Frontal cortex (tissue), 3 donors: ENCODE measurements at regions not wholly inside any gene's neighbourhood (a gene's known extent, or its start where the extent isn't known, plus 50 kb on each side); places are given as distances from the start of the nearest gene placed in this dataset.

ENCODE experiments used
- DNase-seq, 2 donors: peaks; one replicate each; pipeline ENCODE4 v3.0.0; 2012; ENCODE audit warnings: low spot score in 2 of 2
- FAIRE-seq: peaks from 2 replicates; lab custom pipeline; 2012; peaks lifted over from hg19 to GRCh38; lab: Jason Lieb, UNC
- donor health status: control.
- donor health status: control.
- donor health status: control.

- FAIRE-seq, result no peak
- DNase-seq, result no peak
Measured at GRCh38 chr15:62824111-62825015, 218.2 kb upstream of the TPM1 start.

- DNase-seq, result no peak
- FAIRE-seq, result no peak
Measured at GRCh38 chr15:62825191-62825590, 217.4 kb upstream of the TPM1 start.

- no peak for FAIRE-seq
- DNase-seq, result no peak
Measured at GRCh38 chr15:62826561-62826960, 216.0 kb upstream of the TPM1 start.

- FAIRE-seq, result no peak
Measured at GRCh38 chr15:62828364-62828763, 214.2 kb upstream of the TPM1 start.

DNA sequence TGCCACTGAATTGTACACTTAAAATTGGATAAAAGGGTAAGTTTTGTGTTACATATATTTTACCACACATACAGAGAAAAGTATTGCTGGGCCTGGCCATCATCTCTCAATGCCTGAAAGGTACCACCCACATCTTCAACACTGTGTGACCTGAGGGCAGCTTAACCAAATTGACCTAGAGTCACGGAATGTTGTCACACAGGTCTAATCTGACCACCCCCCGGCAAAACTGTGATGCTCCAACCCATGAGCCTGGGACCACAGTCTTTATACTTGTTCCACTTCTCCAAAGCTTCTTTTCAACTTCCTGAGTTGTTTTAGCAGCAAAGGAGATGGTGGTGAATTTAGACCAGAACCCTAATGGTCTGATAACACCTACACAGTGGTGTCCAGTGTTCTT, 210.3 kb upstream of the TPM1 start:
- DNase-seq, result no peak
- no peak for FAIRE-seq

More at GRCh38 chr15:62828364-62828763, 214.2 kb upstream of the TPM1 start:
- DNase-seq, result no peak

DNA sequence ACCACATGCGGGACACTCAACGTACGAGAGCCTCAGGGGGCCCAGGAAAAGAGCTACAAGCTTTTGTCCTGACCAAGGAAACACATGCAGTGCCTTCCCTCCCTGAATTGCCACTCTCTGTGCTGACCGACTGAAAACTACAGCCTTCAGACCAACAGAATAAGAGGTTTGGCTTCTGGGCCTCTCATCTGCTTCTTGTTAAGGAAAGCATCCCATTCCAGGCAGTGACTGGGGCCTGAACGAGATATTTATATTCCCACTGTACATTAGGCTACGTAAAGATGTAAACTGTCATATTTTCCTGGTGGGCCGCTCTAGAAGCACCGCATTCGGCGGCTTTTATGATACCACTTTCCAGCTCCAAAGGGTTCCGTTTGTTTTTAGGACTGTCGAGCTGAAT, 208.9 kb upstream of the TPM1 start:
- FAIRE-seq (no peak), DNase-seq (no peak)

GRCh38 chr15:62834686-62835329, 207.7 kb upstream of the TPM1 start:
- DNase-seq (no peak), FAIRE-seq (no peak)

GRCh38 chr15:62835351-62835750, 207.2 kb upstream of the TPM1 start:
- FAIRE-seq, result no peak
- DNase-seq, result no peak

- DNase-seq, result no peak
- FAIRE-seq, result no peak
Measured at GRCh38 chr15:62835762-62836161, 206.8 kb upstream of the TPM1 start.

DNA sequence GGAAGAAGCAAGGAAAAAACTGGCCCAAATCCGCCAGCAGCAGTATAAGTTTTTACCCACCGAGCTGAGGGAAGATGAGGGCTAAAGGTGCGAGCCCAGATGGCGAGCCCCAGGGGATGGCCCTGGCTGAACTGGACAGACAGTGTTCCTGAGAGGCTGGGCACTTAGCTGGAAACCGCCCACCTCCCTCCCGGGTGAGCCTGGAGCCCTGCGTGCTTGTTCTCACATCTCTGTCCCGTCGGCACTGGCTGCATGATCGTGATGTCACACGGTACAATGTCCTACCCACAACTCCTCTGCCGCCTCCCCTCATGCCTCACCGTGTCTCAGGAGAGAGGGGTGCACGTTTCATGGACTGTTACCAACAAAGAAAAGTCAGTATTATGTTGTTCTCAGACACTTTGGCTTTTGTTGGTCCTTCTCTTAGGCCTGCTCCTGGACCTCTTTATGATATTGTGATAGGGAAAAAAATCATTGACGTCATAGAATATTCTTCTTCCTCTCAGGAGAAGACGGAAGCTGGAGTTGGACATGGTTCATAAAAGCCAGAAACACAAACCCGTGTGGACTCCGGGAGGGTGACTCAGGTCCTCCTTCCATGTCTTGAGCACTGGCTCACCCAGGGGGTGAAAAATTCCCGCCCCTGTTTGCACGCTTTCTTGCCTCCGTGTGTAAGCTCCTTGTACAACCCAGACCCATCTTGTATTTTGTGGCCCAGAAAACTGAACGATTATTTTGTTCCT, 201.8 kb upstream of the TPM1 start:
- DNase-seq (no peak), FAIRE-seq (no peak)

DNA sequence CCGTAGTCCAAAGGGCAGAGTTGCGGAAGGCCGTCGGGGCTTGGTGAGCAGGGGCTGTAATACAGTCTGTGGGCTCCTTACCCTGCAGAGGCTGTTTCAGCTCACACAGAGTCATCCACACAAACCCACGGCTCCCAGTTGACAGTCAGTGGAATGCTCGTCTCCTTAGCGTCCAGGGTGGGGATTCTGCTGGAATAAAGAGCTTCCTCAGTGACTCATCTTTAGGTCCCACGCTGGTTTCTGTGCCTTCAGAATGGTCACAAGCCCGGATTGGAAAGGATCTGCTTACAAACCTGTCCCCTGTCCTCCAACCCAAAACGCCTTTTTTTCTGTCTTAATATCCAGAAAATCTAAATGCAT, 201.3 kb upstream of the TPM1 start:
- DNase-seq (no peak), FAIRE-seq (no peak)

- FAIRE-seq (no peak), DNase-seq (no peak)
Measured at GRCh38 chr15:62841891-62842559, 200.5 kb upstream of the TPM1 start.

DNA sequence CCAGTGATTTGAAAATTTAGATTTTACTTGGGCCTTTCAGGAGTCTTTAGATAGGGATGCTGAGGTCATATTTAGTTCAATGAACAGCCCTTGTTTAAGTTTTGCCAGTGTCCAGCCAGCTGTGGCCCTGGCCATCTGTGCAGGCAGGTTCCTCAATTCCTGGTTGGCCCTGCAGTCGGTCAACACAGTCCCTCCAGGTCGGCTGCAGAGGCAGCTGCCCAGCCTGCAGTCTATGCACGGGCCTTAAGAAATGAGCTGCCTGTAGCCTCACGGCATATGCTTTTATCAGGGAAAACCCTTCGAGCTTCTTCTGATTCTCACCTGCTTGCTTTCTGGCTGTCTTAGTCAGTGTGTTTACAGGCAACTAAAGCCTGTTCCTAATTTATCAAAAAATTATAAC, 199.2 kb upstream of the TPM1 start:
- no peak for DNase-seq
- no peak for FAIRE-seq

GRCh38 chr15:62844564-62845240, 197.8 kb upstream of the TPM1 start:
- FAIRE-seq (no peak), DNase-seq (no peak)

DNA sequence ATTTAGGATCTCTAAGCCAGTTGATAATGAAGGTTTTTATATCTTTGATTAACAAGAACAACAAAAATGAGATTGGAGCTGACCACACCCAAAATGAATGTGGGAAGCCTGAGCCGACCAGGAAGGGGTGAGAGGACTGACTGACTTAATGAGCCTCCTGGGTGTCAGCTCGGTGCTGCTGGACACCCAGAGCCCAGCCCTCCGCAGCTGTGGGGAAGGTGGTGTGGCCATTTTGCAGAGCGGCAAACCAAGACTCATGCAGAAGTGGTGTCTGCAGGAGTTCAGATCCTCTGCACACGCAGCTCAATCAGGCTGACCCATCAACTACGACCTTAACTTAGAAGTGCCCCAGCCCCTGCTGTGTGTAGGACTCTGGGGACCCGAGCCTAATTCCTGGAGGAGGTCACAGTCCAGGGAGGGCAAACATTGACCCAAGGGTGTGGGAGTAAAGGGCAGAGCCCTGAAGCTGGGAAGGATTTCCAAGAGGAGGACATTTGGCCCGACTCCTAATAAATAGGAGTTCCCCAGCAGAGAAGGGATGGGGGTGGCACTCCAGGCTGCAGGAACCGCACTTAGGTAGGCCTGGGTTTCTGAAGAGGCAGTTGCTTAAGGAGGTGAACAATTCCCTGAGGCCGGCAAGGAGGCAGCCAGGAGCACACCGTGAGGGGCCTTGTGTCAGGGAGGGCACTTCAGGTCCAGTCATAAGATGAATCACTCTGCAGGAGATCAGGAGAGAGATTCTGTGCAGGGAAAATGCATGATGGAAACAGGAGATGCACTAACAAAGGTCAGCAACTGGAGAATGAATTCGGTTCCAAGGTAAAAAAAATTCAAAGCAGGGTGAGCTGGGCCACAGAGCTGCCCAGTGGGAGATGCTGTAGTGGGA, 197.1 kb upstream of the TPM1 start:
- DNase-seq (no peak), FAIRE-seq (no peak)

- DNase-seq (no peak), FAIRE-seq (no peak)
Measured at GRCh38 chr15:62846131-62846804, 196.3 kb upstream of the TPM1 start.

GRCh38 chr15:62846805-62847495, 195.6 kb upstream of the TPM1 start:
- no peak for FAIRE-seq
- no peak for DNase-seq
